SK-N-SH (cell line): ENCODE measurements at regions not wholly inside any gene's neighbourhood (a gene's known extent, or its start where the extent isn't known, plus 50 kb on each side); places are given as distances from the start of the nearest gene placed in this dataset.

Experiments
- CTCF ChIA-PET: fragments of 300-600, 350-600 bp; formaldehyde crosslinking; extraction: SDS; loops from one replicate; lab custom pipeline; 2021; lab: Yijun Ruan, JAX
- POLR2A ChIA-PET: fragments of 350-600 bp; sonication (Branson Sonifier 250); formaldehyde crosslinking; extraction: SDS; loops from one replicate; lab custom pipeline; 2020; ENCODE audit warnings: antibody characterized with exemption, inconsistent platforms; lab: Yijun Ruan, JAX
- DNase-seq: peaks from one replicate; pipeline ENCODE4 v3.0.0; 2012
- H2AFZ ChIP-seq: fragments of 200-600 bp; sonication (generic); 2 replicates; pipeline ENCODE4 v1.8.1; 2016; ENCODE audit warnings: antibody characterized with exemption, mild to moderate bottlenecking, low read depth
- H3F3A ChIP-seq: fragments of 200-600 bp; sonication (generic); replicated peaks from 2 replicates; pipeline ENCODE3; 2016; ENCODE audit warnings: antibody characterized with exemption, mild to moderate bottlenecking; ENCODE audit not compliant: insufficient read depth
- H3K27ac ChIP-seq, 2 experiments: fragments of 200-500 bp in 1 of 2; fragments of 200-600 bp in 1 of 2; sonication (Bioruptor generic) in 1 of 2; sonication (generic), shearing (Covaris generic) in 1 of 2; 2 replicates each; pipeline versions ENCODE4 v1.5.1 to v1.6.1; 2014 to 2016; ENCODE audit warnings: low read depth in 2 of 2, inconsistent platforms in 1 of 2, low read length in 1 of 2, mild to moderate bottlenecking in 1 of 2, mixed read lengths in 1 of 2
- H3K27me3 ChIP-seq: fragments of 200-600 bp; sonication (generic), shearing (Covaris generic); 2 replicates; pipeline ENCODE4 v1.6.1; 2016; ENCODE audit warnings: mixed run types; ENCODE audit not compliant: insufficient read depth
- H3K36me3 ChIP-seq, 2 experiments: fragments of 200-500 bp in 1 of 2; fragments of 200-600 bp in 1 of 2; sonication (Bioruptor generic) in 1 of 2; sonication (generic) in 1 of 2; replicated peaks in 1 of 2; 2 replicates each; pipeline versions ENCODE3 to v1.5.1; 2014 to 2016; ENCODE audit warnings: low read length in 1 of 2, mild to moderate bottlenecking in 1 of 2; ENCODE audit not compliant: insufficient read depth in 2 of 2, control insufficient read depth in 1 of 2
- H3K4me1 ChIP-seq, 2 experiments: fragments of 200-500 bp in 1 of 2; fragments of 200-600 bp in 1 of 2; sonication (Bioruptor generic) in 1 of 2; sonication (generic), shearing (Covaris generic) in 1 of 2; 2 replicates each; pipeline versions ENCODE4 v1.5.1 to v1.6.1; 2014 to 2016; ENCODE audit warnings: low read depth in 1 of 2, low read length in 1 of 2, mixed run types in 1 of 2; ENCODE audit not compliant: insufficient read depth in 2 of 2, control insufficient read depth in 1 of 2
- H3K4me2 ChIP-seq: fragments of 200-600 bp; sonication (generic), shearing (Covaris generic); 2 replicates; pipeline ENCODE4 v1.6.1; 2017; ENCODE audit warnings: mixed run types
- H3K4me3 ChIP-seq, 2 experiments: fragments of 200-500 bp in 1 of 2; fragments of 200-600 bp in 1 of 2; sonication (Bioruptor generic) in 1 of 2; sonication (generic), shearing (Covaris generic) in 1 of 2; 2 replicates each; pipeline versions ENCODE4 v1.5.1 to v1.8.1; 2014 to 2016; ENCODE audit warnings: low read depth in 2 of 2, inconsistent platforms in 1 of 2, low read length in 1 of 2, mild to moderate bottlenecking in 1 of 2, mixed read lengths in 1 of 2, moderate library complexity in 1 of 2
- H3K79me2 ChIP-seq: fragments of 200-600 bp; sonication (generic); 2 replicates; pipeline ENCODE4 v1.8.1; 2017; ENCODE audit warnings: mild to moderate bottlenecking; ENCODE audit not compliant: insufficient read depth
- H3K9ac ChIP-seq: fragments of 200-600 bp; sonication (generic); 2 replicates; pipeline ENCODE4 v1.6.1; 2017; ENCODE audit warnings: mixed run types
- H3K9me2 ChIP-seq: fragments of 200-600 bp; sonication (generic); 2 replicates; pipeline ENCODE4 v1.6.1; 2017; ENCODE audit warnings: mixed run types
- H3K9me3 ChIP-seq: fragments of 200-600 bp; sonication (generic); 2 replicates; pipeline ENCODE4 v1.6.1; 2017; ENCODE audit warnings: mixed run types, mild to moderate bottlenecking, moderate library complexity
- H4K20me1 ChIP-seq: fragments of 200-600 bp; sonication (generic); 2 replicates; pipeline ENCODE4 v1.6.1; 2017; ENCODE audit warnings: mild to moderate bottlenecking, mixed run types; ENCODE audit not compliant: insufficient read depth
- EZH2phosphoT487 ChIP-seq: fragments of 200-600 bp; sonication (generic); IDR thresholded peaks from 2 replicates; pipeline ENCODE4 v1.6.1; 2017; ENCODE audit warnings: low read depth, mixed run types, mild to moderate bottlenecking, antibody characterized with exemption, moderate library complexity, borderline replicate concordance
- FOSL2 ChIP-seq: IDR thresholded peaks from 2 replicates; pipeline ENCODE4 v1.4.0; 2012; ENCODE audit warnings: low read depth, mild to moderate bottlenecking, moderate library complexity, borderline replicate concordance
- FOXJ3 ChIP-seq: sonication (generic); formaldehyde crosslinking; IDR thresholded peaks from 2 replicates; pipeline ENCODE4 v1.5.1; 2020; ENCODE audit warnings: mild to moderate bottlenecking, missing genetic modification reagents
- GATA2 ChIP-seq: sonication (generic); formaldehyde crosslinking; IDR thresholded peaks from 2 replicates; pipeline ENCODE4 v1.5.0; 2020; ENCODE audit warnings: mild to moderate bottlenecking, missing genetic modification reagents
- MXI1 ChIP-seq: IDR thresholded peaks from 2 replicates; pipeline ENCODE4 v1.6.1; 2012; ENCODE audit warnings: mild to moderate bottlenecking, low read depth, low read length, improper control_type of control experiment
- NFIC ChIP-seq: IDR thresholded peaks from 2 replicates; pipeline ENCODE4 v1.4.0; 2012; ENCODE audit warnings: borderline replicate concordance
- NRF1 ChIP-seq: IDR thresholded peaks from 2 replicates; pipeline ENCODE4 v1.6.1; 2012; ENCODE audit warnings: low read depth, mild to moderate bottlenecking, low read length
- RAD21 ChIP-seq: IDR thresholded peaks from 2 replicates; pipeline ENCODE4 v1.6.1; 2012; ENCODE audit warnings: mild to moderate bottlenecking, low read length
- RCOR1 ChIP-seq: fragments of 150-350 bp; IDR thresholded peaks from 2 replicates; pipeline ENCODE4 v1.6.1; 2017; ENCODE audit warnings: antibody characterized with exemption, low read length
- RFX5 ChIP-seq: IDR thresholded peaks from 2 replicates; pipeline ENCODE4 v1.6.1; 2012; ENCODE audit warnings: mild to moderate bottlenecking, improper control_type of control experiment, low read length
- SIN3A ChIP-seq: IDR thresholded peaks from 2 replicates; pipeline ENCODE4 v1.6.1; 2012; ENCODE audit warnings: low read depth, mild to moderate bottlenecking, low read length, moderate library complexity, borderline replicate concordance
- SMC3 ChIP-seq: IDR thresholded peaks from 2 replicates; pipeline ENCODE4 v1.6.1; 2012; ENCODE audit warnings: low read depth, low read length, improper control_type of control experiment
- YY1 ChIP-seq: IDR thresholded peaks from 2 replicates; pipeline ENCODE4 v1.4.0; 2012; ENCODE audit warnings: low read depth, mild to moderate bottlenecking
- WGBS: methylation state at CpG from one replicate; pipeline ENCODE4 v1.1.6; 2017; ENCODE audit warnings: low lambda C conversion rate; 5-methylcytosine and 5-hydroxymethylcytosine counted together
- TF ChIP-seq, protein P1 (sequence below): IDR thresholded peaks from 2 replicates; pipeline ENCODE4; 2012
- TF ChIP-seq, protein P2 (sequence below): IDR thresholded peaks from 2 replicates; pipeline ENCODE4 v1.6.1; 2012; ENCODE audit warnings: mild to moderate bottlenecking, low read depth, low read length, moderate library complexity
- TF ChIP-seq, protein P3 (sequence below): fragments of 150-350 bp; IDR thresholded peaks from 2 replicates; pipeline ENCODE4 v1.6.1; 2016; ENCODE audit warnings: mild to moderate bottlenecking, low read depth, low read length
- TF ChIP-seq, protein P4 (sequence below): IDR thresholded peaks from 2 replicates; pipeline ENCODE4 v1.4.0; 2012; ENCODE audit warnings: low read depth

DNA sequence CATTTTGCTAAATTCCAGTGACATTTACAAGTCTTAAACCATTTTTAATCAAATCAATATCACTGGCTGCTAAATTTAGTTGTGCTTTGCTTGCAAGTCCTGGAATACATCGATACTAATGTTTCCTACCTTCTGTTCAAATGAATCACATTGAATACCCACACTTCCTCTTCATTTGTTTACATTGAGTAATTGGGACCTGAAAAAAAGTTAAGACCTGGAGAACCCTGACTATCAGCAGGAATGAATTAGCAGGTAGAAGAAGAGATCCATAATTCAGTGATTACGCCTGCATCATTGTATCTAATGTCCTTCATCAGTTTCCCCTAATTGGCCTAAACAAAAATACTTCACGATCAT lies 369.3 kb downstream of the ETNK1 start (continued):
- TF ChIP-seq, protein P1, sequence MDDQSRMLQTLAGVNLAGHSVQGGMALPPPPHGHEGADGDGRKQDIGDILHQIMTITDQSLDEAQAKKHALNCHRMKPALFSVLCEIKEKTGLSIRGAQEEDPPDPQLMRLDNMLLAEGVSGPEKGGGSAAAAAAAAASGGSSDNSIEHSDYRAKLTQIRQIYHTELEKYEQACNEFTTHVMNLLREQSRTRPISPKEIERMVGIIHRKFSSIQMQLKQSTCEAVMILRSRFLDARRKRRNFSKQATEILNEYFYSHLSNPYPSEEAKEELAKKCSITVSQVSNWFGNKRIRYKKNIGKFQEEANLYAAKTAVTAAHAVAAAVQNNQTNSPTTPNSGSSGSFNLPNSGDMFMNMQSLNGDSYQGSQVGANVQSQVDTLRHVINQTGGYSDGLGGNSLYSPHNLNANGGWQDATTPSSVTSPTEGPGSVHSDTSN, result no peak
- no peak for TF ChIP-seq SMC3
- TF ChIP-seq SIN3A, result no peak
- TF ChIP-seq RCOR1, result no peak
- no peak for TF ChIP-seq RAD21

DNA sequence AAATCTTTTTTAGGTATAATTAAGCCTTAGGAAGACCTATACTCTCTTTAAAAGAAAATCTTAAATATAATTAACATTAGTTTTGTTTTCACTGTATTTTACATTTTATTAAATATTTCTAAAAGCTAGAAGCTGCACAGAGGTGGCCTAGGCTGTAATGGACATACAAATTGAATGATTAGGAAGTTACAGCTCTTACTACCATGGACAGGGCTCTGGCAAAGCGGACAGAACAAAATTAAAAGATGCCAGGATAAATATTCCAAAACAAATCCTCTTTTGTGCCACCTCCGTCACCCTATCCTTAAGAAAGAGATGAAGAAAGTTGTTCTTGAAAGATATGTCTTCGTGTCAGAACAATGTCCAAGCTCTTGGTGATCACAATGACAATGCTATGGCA lies 376.5 kb downstream of the ETNK1 start:
- H3F3A ChIP-seq, result no peaks in the 10 kb centered on the region
- no peak overlapping the region for H3K27ac ChIP-seq
- no peaks in the 10 kb centered on the region for H3K9me2 ChIP-seq
- no peaks in the 10 kb centered on the region for H3K27me3 ChIP-seq
- ChIA-PET CTCF (no interaction called here), POLR2A (no interaction called here)
- H4K20me1 ChIP-seq, result no peaks in the 10 kb centered on the region
- 29% methylated on average over 3 of the region's 3 CpGs for WGBS
- H3K4me3 ChIP-seq, result no peak overlapping the region
- no peaks in the 10 kb centered on the region for H3K9me3 ChIP-seq
- no peak for DNase-seq
- H3K36me3 ChIP-seq, result no peaks in the 10 kb centered on the region
- no peak overlapping the region for H2AFZ ChIP-seq
- no peaks in the 10 kb centered on the region for H3K79me2 ChIP-seq
- H3K4me2 ChIP-seq, result no peak overlapping the region
- H3K9ac ChIP-seq, result no peak overlapping the region
- TF ChIP-seq, protein P2, sequence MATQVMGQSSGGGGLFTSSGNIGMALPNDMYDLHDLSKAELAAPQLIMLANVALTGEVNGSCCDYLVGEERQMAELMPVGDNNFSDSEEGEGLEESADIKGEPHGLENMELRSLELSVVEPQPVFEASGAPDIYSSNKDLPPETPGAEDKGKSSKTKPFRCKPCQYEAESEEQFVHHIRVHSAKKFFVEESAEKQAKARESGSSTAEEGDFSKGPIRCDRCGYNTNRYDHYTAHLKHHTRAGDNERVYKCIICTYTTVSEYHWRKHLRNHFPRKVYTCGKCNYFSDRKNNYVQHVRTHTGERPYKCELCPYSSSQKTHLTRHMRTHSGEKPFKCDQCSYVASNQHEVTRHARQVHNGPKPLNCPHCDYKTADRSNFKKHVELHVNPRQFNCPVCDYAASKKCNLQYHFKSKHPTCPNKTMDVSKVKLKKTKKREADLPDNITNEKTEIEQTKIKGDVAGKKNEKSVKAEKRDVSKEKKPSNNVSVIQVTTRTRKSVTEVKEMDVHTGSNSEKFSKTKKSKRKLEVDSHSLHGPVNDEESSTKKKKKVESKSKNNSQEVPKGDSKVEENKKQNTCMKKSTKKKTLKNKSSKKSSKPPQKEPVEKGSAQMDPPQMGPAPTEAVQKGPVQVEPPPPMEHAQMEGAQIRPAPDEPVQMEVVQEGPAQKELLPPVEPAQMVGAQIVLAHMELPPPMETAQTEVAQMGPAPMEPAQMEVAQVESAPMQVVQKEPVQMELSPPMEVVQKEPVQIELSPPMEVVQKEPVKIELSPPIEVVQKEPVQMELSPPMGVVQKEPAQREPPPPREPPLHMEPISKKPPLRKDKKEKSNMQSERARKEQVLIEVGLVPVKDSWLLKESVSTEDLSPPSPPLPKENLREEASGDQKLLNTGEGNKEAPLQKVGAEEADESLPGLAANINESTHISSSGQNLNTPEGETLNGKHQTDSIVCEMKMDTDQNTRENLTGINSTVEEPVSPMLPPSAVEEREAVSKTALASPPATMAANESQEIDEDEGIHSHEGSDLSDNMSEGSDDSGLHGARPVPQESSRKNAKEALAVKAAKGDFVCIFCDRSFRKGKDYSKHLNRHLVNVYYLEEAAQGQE, result peak; percentile 83
- no peak for TF ChIP-seq FOSL2
- TF ChIP-seq NFIC, result no peak
- no peak for TF ChIP-seq NRF1
- no peak for TF ChIP-seq RAD21
- TF ChIP-seq, protein P3, sequence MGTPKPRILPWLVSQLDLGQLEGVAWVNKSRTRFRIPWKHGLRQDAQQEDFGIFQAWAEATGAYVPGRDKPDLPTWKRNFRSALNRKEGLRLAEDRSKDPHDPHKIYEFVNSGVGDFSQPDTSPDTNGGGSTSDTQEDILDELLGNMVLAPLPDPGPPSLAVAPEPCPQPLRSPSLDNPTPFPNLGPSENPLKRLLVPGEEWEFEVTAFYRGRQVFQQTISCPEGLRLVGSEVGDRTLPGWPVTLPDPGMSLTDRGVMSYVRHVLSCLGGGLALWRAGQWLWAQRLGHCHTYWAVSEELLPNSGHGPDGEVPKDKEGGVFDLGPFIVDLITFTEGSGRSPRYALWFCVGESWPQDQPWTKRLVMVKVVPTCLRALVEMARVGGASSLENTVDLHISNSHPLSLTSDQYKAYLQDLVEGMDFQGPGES, result no peak
- TF ChIP-seq RFX5, result no peak
- H3K4me1 ChIP-seq, result no peaks in the 10 kb centered on the region

DNA sequence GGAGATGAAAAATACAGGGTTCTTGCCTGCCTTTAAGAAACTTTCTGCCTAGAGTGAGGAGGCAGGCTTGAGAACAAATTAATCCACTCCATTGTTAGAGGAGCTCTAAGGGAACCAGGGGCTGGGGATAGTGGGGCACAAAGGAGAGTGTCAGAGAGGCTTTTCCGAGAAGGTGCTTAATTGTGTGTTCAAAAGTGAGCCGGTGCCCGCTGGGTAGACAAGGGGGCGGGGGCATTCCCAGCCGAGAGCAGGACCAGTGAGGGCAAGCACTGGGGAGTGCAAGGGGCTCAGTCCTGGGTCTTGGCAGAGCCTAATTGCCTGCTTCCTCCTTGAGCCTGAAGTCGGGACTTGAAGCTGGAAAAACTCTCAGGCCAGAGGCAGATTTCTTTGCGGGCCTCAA lies 377.4 kb downstream of the ETNK1 start:
- Histone ChIP-seq H3K9me3 (no peaks in the 10 kb centered on the region), H3K27ac (no peak overlapping the region), H3K4me3 (no peak overlapping the region), H3K27me3 (no peaks in the 10 kb centered on the region), H3K36me3 (no peaks in the 10 kb centered on the region), H3F3A (no peaks in the 10 kb centered on the region), H2AFZ (no peak overlapping the region)
- ChIA-PET CTCF (no interaction called here), POLR2A (no interaction called here)
- TF ChIP-seq YY1, result no peak
- TF ChIP-seq EZH2phosphoT487, result no peak
- no peak for TF ChIP-seq RCOR1
- TF ChIP-seq MXI1, result no peak
- TF ChIP-seq, protein P4, sequence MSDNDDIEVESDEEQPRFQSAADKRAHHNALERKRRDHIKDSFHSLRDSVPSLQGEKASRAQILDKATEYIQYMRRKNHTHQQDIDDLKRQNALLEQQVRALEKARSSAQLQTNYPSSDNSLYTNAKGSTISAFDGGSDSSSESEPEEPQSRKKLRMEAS, result no peak
- TF ChIP-seq FOXJ3 (CRISPR knock-in tag), result no peak
- TF ChIP-seq GATA2, result no peak
- no peak for TF ChIP-seq NRF1
- TF ChIP-seq, all 33 proteins: peak for 0
- H3K4me1 ChIP-seq, result no peaks in the 10 kb centered on the region
- 45% methylated on average over 7 of the region's 7 CpGs for WGBS
- H3K9ac ChIP-seq, result no peak overlapping the region
- no peaks in the 10 kb centered on the region for H3K9me2 ChIP-seq
- H3K79me2 ChIP-seq, result no peaks in the 10 kb centered on the region
- no peaks in the 10 kb centered on the region for H4K20me1 ChIP-seq
- DNase-seq, result no peak
- H3K4me2 ChIP-seq, result no peak overlapping the region
